Small intestine (tissue), 7 donors: ENCODE measurements at regions not wholly inside any gene's neighbourhood (a gene's known extent, or its start where the extent isn't known, plus 50 kb on each side); places are given as distances from the start of the nearest gene placed in this dataset.

Experiments used
- DNase-seq, 2 donors: peaks; one replicate each; pipeline versions ENCODE4 v3.0.0 to v3.0.0-alpha.2; 2013
- FAIRE-seq: peaks from 2 replicates; lab custom pipeline; 2012; peaks lifted over from hg19 to GRCh38; lab: Jason Lieb, UNC
- H3K27ac ChIP-seq, 3 donors: one replicate each; pipeline ENCODE4 v1.5.1; 2013; ENCODE audit warnings: low read length in 2 of 3, mild to moderate bottlenecking in 2 of 3, control low read depth in 1 of 3, inconsistent platforms in 1 of 3, low read depth in 1 of 3, moderate library complexity in 1 of 3
- H3K27me3 ChIP-seq, 3 donors: one replicate each; pipeline ENCODE4 v1.6.1; 2013; ENCODE audit warnings: low read length in 3 of 3, inconsistent platforms in 1 of 3; ENCODE audit not compliant: control insufficient read depth in 3 of 3, insufficient read depth in 3 of 3
- H3K36me3 ChIP-seq, 3 donors: one replicate each; pipeline ENCODE4 v1.6.1; 2013; ENCODE audit warnings: low read length in 3 of 3, inconsistent platforms in 1 of 3, low read depth in 1 of 3, mild to moderate bottlenecking in 1 of 3, moderate library complexity in 1 of 3; ENCODE audit not compliant: control insufficient read depth in 3 of 3, insufficient read depth in 2 of 3
- H3K4me1 ChIP-seq, 3 donors: one replicate each; pipeline ENCODE4 v1.6.1; 2013; ENCODE audit warnings: low read length in 2 of 3, inconsistent platforms in 1 of 3, low read depth in 1 of 3, mild to moderate bottlenecking in 1 of 3, moderate library complexity in 1 of 3; ENCODE audit not compliant: control insufficient read depth in 3 of 3, insufficient read depth in 2 of 3
- H3K4me3 ChIP-seq, 3 donors: one replicate each; pipeline ENCODE4 v1.5.1; 2013; ENCODE audit warnings: low read length in 3 of 3, control low read depth in 1 of 3, inconsistent platforms in 1 of 3, low read depth in 1 of 3, mild to moderate bottlenecking in 1 of 3, moderate library complexity in 1 of 3
- H3K9me3 ChIP-seq, 2 donors: one replicate each; pipeline ENCODE4 v1.6.1; 2013; ENCODE audit warnings: low read depth in 1 of 2, low read length in 1 of 2; ENCODE audit not compliant: control insufficient read depth in 2 of 2, insufficient read depth in 1 of 2
- WGBS, 3 donors: extraction: QIAGEN DNeasy Blood & Tissue Kit; methylation state at CpG; one replicate each; pipeline ENCODE4 v1.1.7; 2013; 5-methylcytosine and 5-hydroxymethylcytosine counted together
- donor health status: healthy with polysubstance abuse.
- donor health status: control.
- donor health status: control.
- donor health status: Bipolar disorder and iron deficiency.
- donor health status: healthy.

GRCh38 chr6:14353798-14354197 is 236.2 kb downstream of the CD83 start:
- DNase-seq = no peak
- peaks cover 0 to 4% (median 0%) of the 10 kb centered on the region in 3 donors for H3K27me3 ChIP-seq
- peaks cover 0 to 16% of the 10 kb centered on the region in 2 donors for H3K9me3 ChIP-seq
- H3K36me3 ChIP-seq = no peaks in the 10 kb centered on the region
- FAIRE-seq = no peak
- no peak overlapping the region for H3K27ac ChIP-seq
- H3K4me3 ChIP-seq = no peak overlapping the region
- 96 to 99% (median 97%) methylated on average over 2 of the region's 2 CpGs for WGBS, 3 donors
- no peaks in the 10 kb centered on the region for H3K4me1 ChIP-seq

DNA sequence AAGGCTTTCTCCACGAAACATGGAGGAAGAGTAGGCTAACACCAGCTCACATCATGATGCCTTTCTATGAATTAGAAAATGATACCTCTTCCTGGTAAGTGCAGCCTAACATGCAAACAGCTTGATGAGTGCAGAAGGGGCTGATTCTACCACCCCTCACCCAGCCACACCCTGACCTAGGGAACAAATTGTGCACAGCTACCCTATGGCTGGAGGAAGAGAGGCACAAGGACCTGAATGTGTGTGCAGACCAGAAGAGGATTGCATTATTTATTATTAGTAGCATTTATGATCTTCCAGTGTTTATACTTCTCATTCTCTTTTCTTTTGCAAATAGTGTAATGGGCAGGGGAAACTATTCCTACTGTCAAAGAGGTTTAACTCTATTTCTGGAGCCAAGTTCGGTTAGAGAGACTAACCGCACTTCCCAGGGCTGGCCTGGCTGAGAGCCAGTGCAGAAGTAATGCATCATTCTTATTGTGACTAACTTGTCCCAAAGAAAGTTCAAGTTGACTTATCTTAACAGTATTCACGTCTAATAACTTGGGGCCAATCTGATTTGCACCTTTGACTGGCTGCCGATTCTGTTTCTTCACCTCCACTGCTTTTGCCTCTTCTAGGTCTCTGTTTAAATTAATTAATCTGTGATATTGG is 237.5 kb downstream of the CD83 start:
- FAIRE-seq = no peak
- WGBS, 3 donors = 24 to 30% (median 27%) methylated on average over 5 of the region's 5 CpGs
- Histone ChIP-seq H3K27ac (no peak overlapping the region), H3K36me3 (no peaks in the 10 kb centered on the region), H3K27me3 (peaks cover 0 to under 1% (median 0%) of the 10 kb centered on the region in 3 donors), H3K4me3 (no peak overlapping the region), H3K4me1 (no peaks in the 10 kb centered on the region), H3K9me3 (peaks cover 0 to 16% of the 10 kb centered on the region in 2 donors)
- DNase-seq = peak in 1 of 2 donors; percentile 86

DNA sequence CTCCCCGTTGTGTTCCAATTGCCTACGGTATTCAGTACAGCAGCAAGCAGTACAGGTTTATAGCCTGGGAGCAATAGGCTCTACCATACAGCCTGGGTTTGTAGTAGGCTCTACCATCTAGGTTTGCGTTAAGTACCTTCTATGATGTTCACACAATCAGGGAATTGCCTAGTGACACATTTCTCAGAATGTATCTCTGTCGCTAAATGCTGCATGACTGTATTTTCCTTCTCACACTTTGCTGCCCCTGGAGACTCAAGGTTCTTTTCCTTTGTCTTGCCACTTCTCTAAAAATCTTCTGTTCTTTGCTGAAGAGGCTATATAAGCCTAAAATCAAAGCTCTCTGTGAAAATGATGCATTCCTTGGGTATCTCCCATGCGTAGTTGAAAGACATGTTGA is 241.9 kb downstream of the CD83 start:
- FAIRE-seq = no peak
- 91 to 93% (median 92%) methylated on average over 5 of the region's 5 CpGs for WGBS, 3 donors

GRCh38 chr6:14360565-14360964 is 243.0 kb downstream of the CD83 start:
- 90 to 92% (median 92%) methylated on average over 7 of the region's 7 CpGs for WGBS, 3 donors
- FAIRE-seq (no peak), DNase-seq (no peak)
- Histone ChIP-seq H3K36me3 (no peaks in the 10 kb centered on the region), H3K27me3 (no peaks in the 10 kb centered on the region), H3K4me3 (no peak overlapping the region), H3K27ac (no peak overlapping the region), H3K4me1 (peaks cover 0 to 3% (median 0%) of the 10 kb centered on the region in 3 donors), H3K9me3 (no peaks in the 10 kb centered on the region)

More for the DNA sequence above, 241.9 kb downstream of the CD83 start:
- Histone ChIP-seq H3K36me3 (no peaks in the 10 kb centered on the region), H3K27me3 (no peaks in the 10 kb centered on the region), H3K4me3 (no peak overlapping the region), H3K9me3 (no peaks in the 10 kb centered on the region), H3K27ac (no peak overlapping the region), H3K4me1 (peaks cover 0 to 3% (median 0%) of the 10 kb centered on the region in 3 donors)
- no peak for DNase-seq

DNA sequence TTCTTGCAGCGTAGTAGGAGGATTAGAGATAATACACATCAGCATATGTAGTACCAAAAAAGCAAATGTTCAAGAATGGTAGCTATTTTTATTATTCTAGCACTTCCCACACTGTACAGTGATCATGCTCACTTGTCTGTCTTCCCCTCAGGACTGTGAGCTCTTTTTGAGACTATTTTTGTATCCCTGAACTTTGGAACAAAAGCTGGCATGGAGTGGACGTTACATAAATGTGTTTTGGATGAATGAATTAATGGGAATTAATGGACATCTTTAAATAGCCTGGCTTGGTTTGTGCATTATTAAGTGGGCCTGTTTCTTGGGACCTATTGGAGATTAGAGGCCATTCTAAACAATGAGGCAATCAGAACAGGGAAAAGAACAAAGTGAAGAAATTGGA is 243.7 kb downstream of the CD83 start:
- WGBS, 3 donors = 65 to 80% (median 74%) methylated on average over 2 of the region's 2 CpGs
- no peak for FAIRE-seq
- no peaks in the 10 kb centered on the region for H3K36me3 ChIP-seq
- no peak overlapping the region for H3K4me3 ChIP-seq
- H3K27me3 ChIP-seq = no peaks in the 10 kb centered on the region
- peaks cover 0 to 3% (median 0%) of the 10 kb centered on the region in 3 donors for H3K4me1 ChIP-seq
- no peak overlapping the region for H3K27ac ChIP-seq
- H3K9me3 ChIP-seq = no peaks in the 10 kb centered on the region
- DNase-seq = no peak

- FAIRE-seq (no peak), DNase-seq (no peak)
- Histone ChIP-seq H3K27me3 (no peaks in the 10 kb centered on the region), H3K27ac (no peak overlapping the region), H3K4me3 (no peak overlapping the region), H3K4me1 (peaks cover 0 to 3% (median 0%) of the 10 kb centered on the region in 3 donors), H3K9me3 (no peaks in the 10 kb centered on the region), H3K36me3 (no peaks in the 10 kb centered on the region)
- 78 to 87% (median 84%) methylated on average over 5 of the region's 5 CpGs for WGBS, 3 donors
Observed at GRCh38 chr6:14361956-14362587, 244.5 kb downstream of the CD83 start.

GRCh38 chr6:14364370-14364769 is 246.8 kb downstream of the CD83 start:
- no peaks in the 10 kb centered on the region for H3K9me3 ChIP-seq
- WGBS, 3 donors = 94 to 95% (median 94%) methylated on average over 5 of the region's 5 CpGs
- H3K4me1 ChIP-seq = peaks cover 0 to 3% (median 0%) of the 10 kb centered on the region in 3 donors
- no peaks in the 10 kb centered on the region for H3K36me3 ChIP-seq
- DNase-seq = no peak
- H3K27me3 ChIP-seq = no peaks in the 10 kb centered on the region
- H3K4me3 ChIP-seq = no peak overlapping the region
- H3K27ac ChIP-seq = no peak overlapping the region
- no peak for FAIRE-seq

GRCh38 chr6:14365393-14365792 is 247.8 kb downstream of the CD83 start:
- no peaks in the 10 kb centered on the region for H3K27me3 ChIP-seq
- no peaks in the 10 kb centered on the region for H3K9me3 ChIP-seq
- H3K36me3 ChIP-seq = no peaks in the 10 kb centered on the region
- no peak overlapping the region for H3K27ac ChIP-seq
- H3K4me1 ChIP-seq = peaks cover 0 to 3% (median 0%) of the 10 kb centered on the region in 3 donors
- DNase-seq (no peak), FAIRE-seq (no peak)
- H3K4me3 ChIP-seq = no peak overlapping the region
- WGBS, 3 donors = 94 to 97% (median 95%) methylated on average over 1 of the region's 1 CpG
